22Rv1 (cell line): ENCODE measurements at regions not wholly inside any gene's neighbourhood (a gene's known extent, or its start where the extent isn't known, plus 50 kb on each side); places are given as distances from the start of the nearest gene placed in this dataset.

Experiments
- ZFX ChIP-seq: fragments of 450-650 bp; IDR thresholded peaks from 2 replicates; pipeline ENCODE4 v1.6.1; 2017; ENCODE audit warnings: antibody characterized with exemption, borderline replicate concordance
- TF ChIP-seq, protein P1 (sequence below): fragments of 450-650 bp; IDR thresholded peaks from 2 replicates; pipeline ENCODE4 v1.5.1; 2017; ENCODE audit warnings: mild to moderate bottlenecking

DNA sequence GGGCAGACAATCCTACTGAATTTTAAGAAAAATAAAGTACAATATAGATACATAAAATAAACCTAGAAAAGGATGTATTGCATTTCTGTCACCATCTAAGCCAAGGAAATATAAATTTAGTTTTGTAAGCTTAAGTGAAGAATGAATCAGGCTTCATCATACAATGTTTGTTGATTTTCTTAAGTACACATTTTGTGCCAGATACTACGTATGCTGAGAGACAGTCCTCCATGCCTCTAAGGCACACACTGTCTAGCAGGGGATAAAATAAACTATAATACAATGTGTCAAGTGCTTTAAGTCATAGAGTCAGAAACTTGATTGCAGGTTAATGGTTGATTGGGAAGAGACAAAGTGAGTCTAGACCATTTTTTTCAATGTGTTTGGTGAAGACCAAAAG, 465.7 kb downstream of the TBC1D4 start:
- TF ChIP-seq, protein P1, sequence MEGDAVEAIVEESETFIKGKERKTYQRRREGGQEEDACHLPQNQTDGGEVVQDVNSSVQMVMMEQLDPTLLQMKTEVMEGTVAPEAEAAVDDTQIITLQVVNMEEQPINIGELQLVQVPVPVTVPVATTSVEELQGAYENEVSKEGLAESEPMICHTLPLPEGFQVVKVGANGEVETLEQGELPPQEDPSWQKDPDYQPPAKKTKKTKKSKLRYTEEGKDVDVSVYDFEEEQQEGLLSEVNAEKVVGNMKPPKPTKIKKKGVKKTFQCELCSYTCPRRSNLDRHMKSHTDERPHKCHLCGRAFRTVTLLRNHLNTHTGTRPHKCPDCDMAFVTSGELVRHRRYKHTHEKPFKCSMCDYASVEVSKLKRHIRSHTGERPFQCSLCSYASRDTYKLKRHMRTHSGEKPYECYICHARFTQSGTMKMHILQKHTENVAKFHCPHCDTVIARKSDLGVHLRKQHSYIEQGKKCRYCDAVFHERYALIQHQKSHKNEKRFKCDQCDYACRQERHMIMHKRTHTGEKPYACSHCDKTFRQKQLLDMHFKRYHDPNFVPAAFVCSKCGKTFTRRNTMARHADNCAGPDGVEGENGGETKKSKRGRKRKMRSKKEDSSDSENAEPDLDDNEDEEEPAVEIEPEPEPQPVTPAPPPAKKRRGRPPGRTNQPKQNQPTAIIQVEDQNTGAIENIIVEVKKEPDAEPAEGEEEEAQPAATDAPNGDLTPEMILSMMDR, result no peak
- TF ChIP-seq ZFX, result no peak
